Panc1 (cell line): ENCODE measurements at regions not wholly inside any gene's neighbourhood (a gene's known extent, or its start where the extent isn't known, plus 50 kb on each side); places are given as distances from the start of the nearest gene placed in this dataset.

Source experiments
- TCF7L2 ChIP-seq: IDR thresholded peaks from 2 replicates; pipeline ENCODE4 v1.6.1; 2011; ENCODE audit warnings: mild to moderate bottlenecking, low read depth, low read length, inconsistent platforms
- TF ChIP-seq, protein P1 (sequence below): fragments of 450-650 bp; IDR thresholded peaks from 2 replicates; pipeline ENCODE4 v1.5.1; 2017; ENCODE audit warnings: mild to moderate bottlenecking

- TF ChIP-seq, protein P1, sequence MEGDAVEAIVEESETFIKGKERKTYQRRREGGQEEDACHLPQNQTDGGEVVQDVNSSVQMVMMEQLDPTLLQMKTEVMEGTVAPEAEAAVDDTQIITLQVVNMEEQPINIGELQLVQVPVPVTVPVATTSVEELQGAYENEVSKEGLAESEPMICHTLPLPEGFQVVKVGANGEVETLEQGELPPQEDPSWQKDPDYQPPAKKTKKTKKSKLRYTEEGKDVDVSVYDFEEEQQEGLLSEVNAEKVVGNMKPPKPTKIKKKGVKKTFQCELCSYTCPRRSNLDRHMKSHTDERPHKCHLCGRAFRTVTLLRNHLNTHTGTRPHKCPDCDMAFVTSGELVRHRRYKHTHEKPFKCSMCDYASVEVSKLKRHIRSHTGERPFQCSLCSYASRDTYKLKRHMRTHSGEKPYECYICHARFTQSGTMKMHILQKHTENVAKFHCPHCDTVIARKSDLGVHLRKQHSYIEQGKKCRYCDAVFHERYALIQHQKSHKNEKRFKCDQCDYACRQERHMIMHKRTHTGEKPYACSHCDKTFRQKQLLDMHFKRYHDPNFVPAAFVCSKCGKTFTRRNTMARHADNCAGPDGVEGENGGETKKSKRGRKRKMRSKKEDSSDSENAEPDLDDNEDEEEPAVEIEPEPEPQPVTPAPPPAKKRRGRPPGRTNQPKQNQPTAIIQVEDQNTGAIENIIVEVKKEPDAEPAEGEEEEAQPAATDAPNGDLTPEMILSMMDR: no peak
- TF ChIP-seq TCF7L2: no peak
These were observed 494.8 kb downstream of the MN1 start for GRCh38 chr22:27306771-27307170.
